Progenitor cell of endocrine pancreas (in vitro differentiated cells): ENCODE measurements at regions not wholly inside any gene's neighbourhood (a gene's known extent, or its start where the extent isn't known, plus 50 kb on each side); places are given as distances from the start of the nearest gene placed in this dataset.

Experiments used
- DNase-seq: peaks from one replicate; pipeline ENCODE4 v3.0.0; 2021; ENCODE audit warnings: low spot score; ENCODE audit not compliant: unreplicated experiment
- H3K27ac Mint-ChIP-seq: 2 replicates; pipeline ENCODE4 v1.8.0; 2021; ENCODE audit warnings: mild to moderate bottlenecking, moderate library complexity, mixed read lengths
- H3K27me3 Mint-ChIP-seq: 2 replicates; pipeline ENCODE4 v1.8.0; 2021; ENCODE audit warnings: mixed read lengths
- H3K36me3 Mint-ChIP-seq: 2 replicates; pipeline ENCODE4 v1.8.0; 2022; ENCODE audit warnings: mixed read lengths; ENCODE audit not compliant: insufficient read depth
- H3K4me1 Mint-ChIP-seq: 2 replicates; pipeline ENCODE4 v1.8.0; 2021; ENCODE audit warnings: low read depth, mixed read lengths
- H3K4me3 Mint-ChIP-seq: 2 replicates; pipeline ENCODE4 v1.8.0; 2021; ENCODE audit warnings: low read depth, mild to moderate bottlenecking, moderate library complexity, mixed read lengths
- H3K9me3 Mint-ChIP-seq: 2 replicates; pipeline ENCODE4 v1.8.0; 2021; ENCODE audit warnings: low read depth, mixed read lengths
- CTCF ChIP-seq: fragments of 200-600 bp; sonication (generic); IDR thresholded peaks from one replicate; pipeline ENCODE4 v1.5.0; 2021; ENCODE audit warnings: antibody characterized with exemption, mild to moderate bottlenecking; ENCODE audit not compliant: unreplicated experiment

- no peaks in the 10 kb centered on the region for H3K9me3 Mint-ChIP-seq
- no peaks in the 10 kb centered on the region for H3K27me3 Mint-ChIP-seq
Measured at GRCh38 chr7:12947465-12947864, 260.0 kb downstream of the ARL4A start.

GRCh38 chr7:12949060-12949931 is 261.9 kb downstream of the ARL4A start:
- no peak for DNase-seq
- H3K9me3 Mint-ChIP-seq, result no peaks in the 10 kb centered on the region
- no peak overlapping the region for H3K27ac Mint-ChIP-seq
- H3K36me3 Mint-ChIP-seq, result no peaks in the 10 kb centered on the region
- H3K4me1 Mint-ChIP-seq, result peaks cover 9% of the 10 kb centered on the region
- H3K27me3 Mint-ChIP-seq, result no peaks in the 10 kb centered on the region
- H3K4me3 Mint-ChIP-seq, result no peak overlapping the region
- no peak for TF ChIP-seq CTCF

More at GRCh38 chr7:12947465-12947864, 260.0 kb downstream of the ARL4A start:
- Mint-ChIP-seq H3K4me1 (peaks cover 16% of the 10 kb centered on the region), H3K36me3 (no peaks in the 10 kb centered on the region), H3K4me3 (no peak overlapping the region), H3K27ac (no peak overlapping the region)
- no peak for DNase-seq
- no peak for TF ChIP-seq CTCF

GRCh38 chr7:12951397-12951801 is 264.0 kb downstream of the ARL4A start:
- H3K4me3 Mint-ChIP-seq, result no peak overlapping the region
- H3K9me3 Mint-ChIP-seq, result no peaks in the 10 kb centered on the region
- peaks cover 9% of the 10 kb centered on the region for H3K4me1 Mint-ChIP-seq
- no peaks in the 10 kb centered on the region for H3K36me3 Mint-ChIP-seq
- H3K27ac Mint-ChIP-seq, result no peak overlapping the region
- TF ChIP-seq CTCF, result no peak
- no peak for DNase-seq
- no peaks in the 10 kb centered on the region for H3K27me3 Mint-ChIP-seq

GRCh38 chr7:12954380-12955033 is 267.1 kb downstream of the ARL4A start:
- Mint-ChIP-seq H3K4me1 (peaks cover 5% of the 10 kb centered on the region), H3K4me3 (no peak overlapping the region), H3K27me3 (no peaks in the 10 kb centered on the region), H3K9me3 (no peaks in the 10 kb centered on the region), H3K27ac (no peak overlapping the region), H3K36me3 (no peaks in the 10 kb centered on the region)
- TF ChIP-seq CTCF, result no peak
- no peak for DNase-seq

GRCh38 chr7:12957487-12957886 is 270.1 kb downstream of the ARL4A start:
- no peak for TF ChIP-seq CTCF
- H3K27me3 Mint-ChIP-seq, result no peaks in the 10 kb centered on the region
- peaks cover 8% of the 10 kb centered on the region for H3K4me1 Mint-ChIP-seq
- no peak for DNase-seq
- H3K4me3 Mint-ChIP-seq, result no peak overlapping the region
- no peaks in the 10 kb centered on the region for H3K36me3 Mint-ChIP-seq
- H3K27ac Mint-ChIP-seq, result no peak overlapping the region
- H3K9me3 Mint-ChIP-seq, result no peaks in the 10 kb centered on the region
